ENCODE measurements at regions not wholly inside any gene's neighbourhood (a gene's known extent, or its start where the extent isn't known, plus 50 kb on each side); places are given as distances from the start of the nearest gene placed in this dataset.

DNA sequence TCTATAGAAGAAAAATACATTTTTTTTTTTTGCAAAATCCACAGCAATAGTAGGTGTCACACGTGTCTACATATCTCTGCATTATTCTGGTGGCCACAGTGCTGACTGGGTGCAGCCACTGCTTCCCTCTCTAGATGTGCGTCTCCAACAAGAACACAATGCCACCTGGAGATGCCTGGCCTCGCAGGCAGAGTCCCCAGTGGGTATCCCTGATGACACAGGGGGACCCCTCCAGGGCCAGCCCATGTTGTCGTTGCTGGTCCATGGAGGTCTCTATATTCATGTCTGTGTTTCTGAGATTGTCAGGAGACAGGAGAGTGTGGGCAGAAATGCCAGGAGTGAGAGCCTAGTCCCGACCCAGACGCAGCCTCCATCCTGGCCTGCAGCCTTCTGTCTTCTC is 345.9 kb upstream of the SHH start:
- no peaks in the 10 kb centered on the region for H3K36me3 ChIP-seq (ENCODE audit: control insufficient read depth, insufficient read depth, low read length)
- no peaks in the 10 kb centered on the region for H3K9me3 ChIP-seq (ENCODE audit: control insufficient read depth, insufficient read depth, low read depth, low read length)
- ChIA-PET POLR2A (no interaction called here), CTCF (no interaction called here)
- 0 out of 2 replicates have a peak, but pooled peaks cover 9% of the 10 kb centered on the region for H3K4me1 ChIP-seq (ENCODE audit: control insufficient read depth, insufficient read depth, low read length)
- in situ Hi-C loops (cut with HindIII; ENCODE audit: low pct_unique_long_range_greater_than_20kb, low sequenced_read_pairs), result no loop called here
- DNase-seq (ENCODE audit: low read depth, low spot score) (no peak), ATAC-seq (no peak)
- intact Hi-C loops (cut with micrococcal nuclease; ENCODE audit: unreplicated experiment), result no loop called here
- H3K4me3 ChIP-seq (ENCODE audit: low read depth in 2 of 2, low read length in 2 of 2), result no peak overlapping the region
- TF ChIP-seq SIN3A (IDR thresholded peaks at IDR 0.05; ENCODE audit: borderline replicate concordance, insufficient read depth, low read depth, low read length) (no peak), TCF7L2 (IDR thresholded peaks at IDR 0.05; ENCODE audit: low read depth, low read length) (no peak), POLR2AphosphoS5 (IDR thresholded peaks at IDR 0.05; ENCODE audit: low read depth, low read length) (no peak)
- TF ChIP-seq, protein P1, sequence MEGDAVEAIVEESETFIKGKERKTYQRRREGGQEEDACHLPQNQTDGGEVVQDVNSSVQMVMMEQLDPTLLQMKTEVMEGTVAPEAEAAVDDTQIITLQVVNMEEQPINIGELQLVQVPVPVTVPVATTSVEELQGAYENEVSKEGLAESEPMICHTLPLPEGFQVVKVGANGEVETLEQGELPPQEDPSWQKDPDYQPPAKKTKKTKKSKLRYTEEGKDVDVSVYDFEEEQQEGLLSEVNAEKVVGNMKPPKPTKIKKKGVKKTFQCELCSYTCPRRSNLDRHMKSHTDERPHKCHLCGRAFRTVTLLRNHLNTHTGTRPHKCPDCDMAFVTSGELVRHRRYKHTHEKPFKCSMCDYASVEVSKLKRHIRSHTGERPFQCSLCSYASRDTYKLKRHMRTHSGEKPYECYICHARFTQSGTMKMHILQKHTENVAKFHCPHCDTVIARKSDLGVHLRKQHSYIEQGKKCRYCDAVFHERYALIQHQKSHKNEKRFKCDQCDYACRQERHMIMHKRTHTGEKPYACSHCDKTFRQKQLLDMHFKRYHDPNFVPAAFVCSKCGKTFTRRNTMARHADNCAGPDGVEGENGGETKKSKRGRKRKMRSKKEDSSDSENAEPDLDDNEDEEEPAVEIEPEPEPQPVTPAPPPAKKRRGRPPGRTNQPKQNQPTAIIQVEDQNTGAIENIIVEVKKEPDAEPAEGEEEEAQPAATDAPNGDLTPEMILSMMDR (IDR thresholded peaks at IDR 0.05), result no peak
- TF ChIP-seq, protein P2, sequence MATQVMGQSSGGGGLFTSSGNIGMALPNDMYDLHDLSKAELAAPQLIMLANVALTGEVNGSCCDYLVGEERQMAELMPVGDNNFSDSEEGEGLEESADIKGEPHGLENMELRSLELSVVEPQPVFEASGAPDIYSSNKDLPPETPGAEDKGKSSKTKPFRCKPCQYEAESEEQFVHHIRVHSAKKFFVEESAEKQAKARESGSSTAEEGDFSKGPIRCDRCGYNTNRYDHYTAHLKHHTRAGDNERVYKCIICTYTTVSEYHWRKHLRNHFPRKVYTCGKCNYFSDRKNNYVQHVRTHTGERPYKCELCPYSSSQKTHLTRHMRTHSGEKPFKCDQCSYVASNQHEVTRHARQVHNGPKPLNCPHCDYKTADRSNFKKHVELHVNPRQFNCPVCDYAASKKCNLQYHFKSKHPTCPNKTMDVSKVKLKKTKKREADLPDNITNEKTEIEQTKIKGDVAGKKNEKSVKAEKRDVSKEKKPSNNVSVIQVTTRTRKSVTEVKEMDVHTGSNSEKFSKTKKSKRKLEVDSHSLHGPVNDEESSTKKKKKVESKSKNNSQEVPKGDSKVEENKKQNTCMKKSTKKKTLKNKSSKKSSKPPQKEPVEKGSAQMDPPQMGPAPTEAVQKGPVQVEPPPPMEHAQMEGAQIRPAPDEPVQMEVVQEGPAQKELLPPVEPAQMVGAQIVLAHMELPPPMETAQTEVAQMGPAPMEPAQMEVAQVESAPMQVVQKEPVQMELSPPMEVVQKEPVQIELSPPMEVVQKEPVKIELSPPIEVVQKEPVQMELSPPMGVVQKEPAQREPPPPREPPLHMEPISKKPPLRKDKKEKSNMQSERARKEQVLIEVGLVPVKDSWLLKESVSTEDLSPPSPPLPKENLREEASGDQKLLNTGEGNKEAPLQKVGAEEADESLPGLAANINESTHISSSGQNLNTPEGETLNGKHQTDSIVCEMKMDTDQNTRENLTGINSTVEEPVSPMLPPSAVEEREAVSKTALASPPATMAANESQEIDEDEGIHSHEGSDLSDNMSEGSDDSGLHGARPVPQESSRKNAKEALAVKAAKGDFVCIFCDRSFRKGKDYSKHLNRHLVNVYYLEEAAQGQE (IDR thresholded peaks at IDR 0.05; ENCODE audit: insufficient read depth in 1 of 2, low read depth in 2 of 2, low read length in 1 of 2), result no peak
- H3K27me3 ChIP-seq (ENCODE audit: control insufficient read depth, insufficient read depth, low read length), result no peaks in the 10 kb centered on the region
- no peak overlapping the region for H3K27ac ChIP-seq (ENCODE audit: low read length)
- BruUV-seq (replicated peaks), result no TSS peak

GRCh38 chr7:156157409-156158012 is 345.2 kb upstream of the SHH start:
- Histone ChIP-seq H3K4me3 (ENCODE audit: low read depth in 2 of 2, low read length in 2 of 2) (no peak overlapping the region), H3K27ac (ENCODE audit: low read length) (no peak overlapping the region), H3K27me3 (ENCODE audit: control insufficient read depth, insufficient read depth, low read length) (no peaks in the 10 kb centered on the region), H3K4me1 (ENCODE audit: control insufficient read depth, insufficient read depth, low read length) (0 out of 2 replicates have a peak, but pooled peaks cover 9% of the 10 kb centered on the region), H3K9me3 (ENCODE audit: control insufficient read depth, insufficient read depth, low read depth, low read length) (no peaks in the 10 kb centered on the region), H3K36me3 (ENCODE audit: control insufficient read depth, insufficient read depth, low read length) (no peaks in the 10 kb centered on the region)
- in situ Hi-C loops (cut with HindIII; ENCODE audit: low pct_unique_long_range_greater_than_20kb, low sequenced_read_pairs) (no loop called here), intact Hi-C loops (cut with micrococcal nuclease; ENCODE audit: unreplicated experiment) (no loop called here)
- POLR2A ChIA-PET, result no interaction called here
- no peak for ATAC-seq
- no TSS peak for BruUV-seq (replicated peaks)
- CTCF ChIA-PET, result no interaction called here
- DNase-seq (ENCODE audit: low read depth, low spot score), result no peak
- TF ChIP-seq, protein P2 (IDR thresholded peaks at IDR 0.05; ENCODE audit: insufficient read depth in 1 of 2, low read depth in 2 of 2, low read length in 1 of 2), result no peak
- TF ChIP-seq SIN3A (IDR thresholded peaks at IDR 0.05; ENCODE audit: borderline replicate concordance, insufficient read depth, low read depth, low read length) (no peak), POLR2AphosphoS5 (IDR thresholded peaks at IDR 0.05; ENCODE audit: low read depth, low read length) (no peak), TCF7L2 (IDR thresholded peaks at IDR 0.05; ENCODE audit: low read depth, low read length) (no peak)
- TF ChIP-seq, protein P1 (IDR thresholded peaks at IDR 0.05), result no peak

Data from Panc1 (cell line).